ENCODE measurements at regions not wholly inside any gene's neighbourhood (a gene's known extent, or its start where the extent isn't known, plus 50 kb on each side); places are given as distances from the start of the nearest gene placed in this dataset.

- H3K4me3 ChIP-seq (ENCODE audit: low read length): no peak overlapping the region
- H3K9me3 ChIP-seq (ENCODE audit: low read length): no peaks in the 10 kb centered on the region
- no peaks in the 10 kb centered on the region for H3F3A ChIP-seq (ENCODE audit: insufficient read depth, low read length, poor library complexity, severe bottlenecking)
- no peaks in the 10 kb centered on the region for H3K36me3 ChIP-seq (ENCODE audit: insufficient read depth, low read length)
- no peaks in the 10 kb centered on the region for H3K79me2 ChIP-seq (replicated peaks; ENCODE audit: insufficient read depth, low read length)
- H3K9me2 ChIP-seq (ENCODE audit: insufficient read depth, low read length): no peaks in the 10 kb centered on the region
- H3K4me2 ChIP-seq (ENCODE audit: low read length): no peak overlapping the region
- H2AFZ ChIP-seq (ENCODE audit: low read depth, low read length): no peak overlapping the region
- TF ChIP-seq POLR2AphosphoS5 (IDR thresholded peaks at IDR 0.05): no peak
- TF ChIP-seq EZH2 (IDR thresholded peaks at IDR 0.05; ENCODE audit: borderline replicate concordance, insufficient read depth, low read length, poor library complexity, severe bottlenecking): no peak
- TF ChIP-seq TAF1 (IDR thresholded peaks at IDR 0.05; ENCODE audit: low read depth): no peak
- TF ChIP-seq MXI1 (conservative IDR thresholded peaks at IDR 0.05; ENCODE audit: poor library complexity, severe bottlenecking): no peak
- TF ChIP-seq REST (IDR thresholded peaks at IDR 0.05; ENCODE audit: borderline replicate concordance): no peak
- no peak for TF ChIP-seq CTCF (IDR thresholded peaks at IDR 0.05; ENCODE audit: poor library complexity, severe bottlenecking)
- TF ChIP-seq EP300 (conservative IDR thresholded peaks at IDR 0.05; ENCODE audit: poor library complexity, severe bottlenecking): no peak
- no peak for TF ChIP-seq SMC3 (conservative IDR thresholded peaks at IDR 0.05; ENCODE audit: poor library complexity)
- no peak for TF ChIP-seq RAD21 (conservative IDR thresholded peaks at IDR 0.05)
- H4K20me1 ChIP-seq (ENCODE audit: insufficient read depth): no peaks in the 10 kb centered on the region
- H3K27ac ChIP-seq (ENCODE audit: low read length): no peak overlapping the region
- no peaks in the 10 kb centered on the region for H3K27me3 ChIP-seq (ENCODE audit: insufficient read depth, low read depth, low read length)
- H3K9ac ChIP-seq (ENCODE audit: low read length): no peak overlapping the region
Measured at GRCh38 chrY:14468151-14468683, 56.1 kb upstream of the NLGN4Y start.

- H3K27me3 ChIP-seq (ENCODE audit: insufficient read depth, low read depth, low read length): no peaks in the 10 kb centered on the region
- H3K36me3 ChIP-seq (ENCODE audit: insufficient read depth, low read length): no peaks in the 10 kb centered on the region
- no peaks in the 10 kb centered on the region for H4K20me1 ChIP-seq (ENCODE audit: insufficient read depth)
- TF ChIP-seq EP300 (conservative IDR thresholded peaks at IDR 0.05; ENCODE audit: poor library complexity, severe bottlenecking) (no peak), TAF1 (IDR thresholded peaks at IDR 0.05; ENCODE audit: low read depth) (no peak), POLR2AphosphoS5 (IDR thresholded peaks at IDR 0.05) (no peak), RAD21 (conservative IDR thresholded peaks at IDR 0.05) (no peak), REST (IDR thresholded peaks at IDR 0.05; ENCODE audit: borderline replicate concordance) (no peak), CTCF (IDR thresholded peaks at IDR 0.05; ENCODE audit: poor library complexity, severe bottlenecking) (no peak), SMC3 (conservative IDR thresholded peaks at IDR 0.05; ENCODE audit: poor library complexity) (no peak), EZH2 (IDR thresholded peaks at IDR 0.05; ENCODE audit: borderline replicate concordance, insufficient read depth, low read length, poor library complexity, severe bottlenecking) (no peak), MXI1 (conservative IDR thresholded peaks at IDR 0.05; ENCODE audit: poor library complexity, severe bottlenecking) (no peak)
- H3K79me2 ChIP-seq (replicated peaks; ENCODE audit: insufficient read depth, low read length): no peaks in the 10 kb centered on the region
- no peak overlapping the region for H3K4me2 ChIP-seq (ENCODE audit: low read length)
- no peak overlapping the region for H3K9ac ChIP-seq (ENCODE audit: low read length)
- no peaks in the 10 kb centered on the region for H3K9me2 ChIP-seq (ENCODE audit: insufficient read depth, low read length)
- H3F3A ChIP-seq (ENCODE audit: insufficient read depth, low read length, poor library complexity, severe bottlenecking): no peaks in the 10 kb centered on the region
- no peaks in the 10 kb centered on the region for H3K9me3 ChIP-seq (ENCODE audit: low read length)
- no peak overlapping the region for H2AFZ ChIP-seq (ENCODE audit: low read depth, low read length)
- no peak overlapping the region for H3K27ac ChIP-seq (ENCODE audit: low read length)
- H3K4me3 ChIP-seq (ENCODE audit: low read length): no peak overlapping the region
Measured at GRCh38 chrY:14472421-14472820, 51.9 kb upstream of the NLGN4Y start.

Data from neural cell (in vitro differentiated cells).